Hepatocyte (in vitro differentiated cells): ENCODE measurements at regions not wholly inside any gene's neighbourhood (a gene's known extent, or its start where the extent isn't known, plus 50 kb on each side); places are given as distances from the start of the nearest gene placed in this dataset.

Source experiments
- DNase-seq: peaks from one replicate; pipeline ENCODE4 v3.0.0-alpha.2; 2016; ENCODE audit warnings: low spot score
- H2AFZ ChIP-seq: fragments of 200-600 bp; sonication (generic); 2 replicates; pipeline ENCODE4 v1.6.0; 2016; ENCODE audit warnings: antibody characterized with exemption, mild to moderate bottlenecking
- H3K27ac ChIP-seq: fragments of 200-600 bp; sonication (generic); 2 replicates; pipeline ENCODE4 v1.5.1; 2016; ENCODE audit warnings: mild to moderate bottlenecking
- H3K27me3 ChIP-seq: fragments of 200-600 bp; sonication (generic); 2 replicates; pipeline ENCODE4 v1.6.1; 2016
- H3K36me3 ChIP-seq: fragments of 200-600 bp; sonication (generic); replicated peaks from 2 replicates; pipeline ENCODE4 v1.5.1; 2016; ENCODE audit warnings: low read depth; ENCODE audit not compliant: insufficient read depth
- H3K4me1 ChIP-seq: fragments of 200-600 bp; sonication (generic); 2 replicates; pipeline ENCODE4 v1.5.1; 2016; ENCODE audit warnings: mild to moderate bottlenecking, moderate library complexity; ENCODE audit not compliant: insufficient read depth
- H3K4me2 ChIP-seq: fragments of 200-600 bp; sonication (generic); 2 replicates; pipeline ENCODE4 v1.6.0; 2016
- H3K4me3 ChIP-seq: fragments of 200-600 bp; sonication (generic); 2 replicates; pipeline ENCODE4 v1.5.1; 2016; ENCODE audit warnings: mild to moderate bottlenecking
- H3K79me2 ChIP-seq: fragments of 200-600 bp; sonication (generic); 2 replicates; pipeline ENCODE4 v1.6.0; 2017; ENCODE audit warnings: mild to moderate bottlenecking
- H3K9me2 ChIP-seq: fragments of 200-600 bp; sonication (generic); replicated peaks from 2 replicates; pipeline ENCODE4 v1.6.0; 2017; ENCODE audit warnings: mild to moderate bottlenecking; ENCODE audit not compliant: insufficient read depth
- H3K9me3 ChIP-seq: fragments of 200-600 bp; sonication (generic); 2 replicates; pipeline ENCODE4 v1.5.1; 2016; ENCODE audit warnings: low read depth, mild to moderate bottlenecking
- H4K20me1 ChIP-seq: fragments of 200-600 bp; sonication (generic); 2 replicates; pipeline ENCODE4 v1.6.0; 2016; ENCODE audit warnings: mild to moderate bottlenecking; ENCODE audit not compliant: insufficient read depth, poor library complexity, severe bottlenecking
- CTCF ChIP-seq: fragments of 200-600 bp; sonication (generic); IDR thresholded peaks from 2 replicates; pipeline ENCODE4 v1.5.1; 2016; ENCODE audit warnings: antibody characterized with exemption, mild to moderate bottlenecking; ENCODE audit not compliant: poor library complexity
- EZH2 ChIP-seq: fragments of 200-600 bp; sonication (generic); IDR thresholded peaks from 2 replicates; pipeline ENCODE4 v1.6.1; 2016; ENCODE audit warnings: antibody characterized with exemption, mild to moderate bottlenecking, borderline replicate concordance
- EZH2phosphoT487 ChIP-seq: fragments of 200-600 bp; sonication (generic); IDR thresholded peaks from one replicate; pipeline ENCODE4 v1.6.1; 2018; ENCODE audit warnings: antibody characterized with exemption, mild to moderate bottlenecking, low read depth, moderate library complexity; ENCODE audit not compliant: unreplicated experiment, severe bottlenecking
- WGBS: methylation state at CpG from one replicate; pipeline ENCODE4 v1.1.6; 2016; ENCODE audit warnings: low lambda C conversion rate; ENCODE audit errors: missing lambda C conversion rate; 5-methylcytosine and 5-hydroxymethylcytosine counted together

DNA sequence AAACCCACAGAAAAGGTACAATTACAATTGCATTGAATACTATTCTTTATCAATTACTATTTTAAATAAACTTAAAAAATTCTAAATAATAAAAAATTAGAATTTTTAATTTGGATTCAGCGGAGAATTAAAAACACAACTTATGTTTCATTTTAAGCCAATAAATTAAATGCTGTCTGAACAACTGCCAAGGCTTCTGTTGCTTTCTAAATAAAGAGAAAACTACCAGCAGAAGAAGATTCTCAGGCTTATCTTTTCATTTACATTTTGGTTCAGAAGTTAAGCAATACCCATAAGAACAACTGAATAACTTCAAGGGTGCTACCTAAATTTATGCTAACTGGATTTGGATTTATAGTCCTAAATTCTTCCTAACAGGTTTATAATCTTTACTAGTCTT lies 150.0 kb upstream of the FTMT start:
- H3K27me3 ChIP-seq, result no peaks in the 10 kb centered on the region
- no peak for DNase-seq
- H3K4me3 ChIP-seq, result no peak overlapping the region
- WGBS, result 97% methylated on average over 1 of the region's 1 CpG
- no peak overlapping the region for H3K27ac ChIP-seq
- H3K4me1 ChIP-seq, result no peaks in the 10 kb centered on the region
- H3K9me3 ChIP-seq, result no peaks in the 10 kb centered on the region
- H4K20me1 ChIP-seq, result no peaks in the 10 kb centered on the region
- TF ChIP-seq EZH2 (no peak), CTCF (no peak), EZH2phosphoT487 (no peak)
- H3K9me2 ChIP-seq, result no peaks in the 10 kb centered on the region
- no peak overlapping the region for H3K4me2 ChIP-seq
- no peaks in the 10 kb centered on the region for H3K79me2 ChIP-seq
- H3K36me3 ChIP-seq, result no peaks in the 10 kb centered on the region
- no peak overlapping the region for H2AFZ ChIP-seq

DNA sequence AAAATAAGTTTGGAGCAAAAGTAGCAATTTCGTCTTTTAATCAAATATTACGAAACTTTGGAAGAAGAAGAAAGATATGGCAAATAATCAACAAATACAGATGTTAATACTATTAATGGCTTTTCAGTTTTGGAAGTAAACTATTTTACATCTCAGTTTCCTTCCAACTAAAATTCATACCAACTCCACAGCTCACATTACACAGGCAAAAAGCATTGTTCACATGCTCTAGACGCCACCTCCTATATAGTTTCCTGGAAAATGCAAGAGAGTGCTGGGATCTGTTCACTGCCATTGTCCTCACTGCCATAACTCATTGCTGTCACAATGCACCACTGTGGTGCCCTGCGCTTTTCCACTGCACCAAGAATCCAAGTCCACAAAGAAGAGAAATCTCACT lies 149.0 kb upstream of the FTMT start:
- H3K27me3 ChIP-seq, result no peaks in the 10 kb centered on the region
- no peaks in the 10 kb centered on the region for H3K4me1 ChIP-seq
- no peaks in the 10 kb centered on the region for H3K36me3 ChIP-seq
- DNase-seq, result no peak
- H3K4me2 ChIP-seq, result no peak overlapping the region
- H2AFZ ChIP-seq, result no peak overlapping the region
- no peaks in the 10 kb centered on the region for H3K79me2 ChIP-seq
- H3K4me3 ChIP-seq, result no peak overlapping the region
- no peaks in the 10 kb centered on the region for H4K20me1 ChIP-seq
- H3K27ac ChIP-seq, result no peak overlapping the region
- no peaks in the 10 kb centered on the region for H3K9me2 ChIP-seq
- H3K9me3 ChIP-seq, result no peaks in the 10 kb centered on the region
- 89% methylated on average over 4 of the region's 4 CpGs for WGBS
- TF ChIP-seq CTCF, result no peak
- no peak for TF ChIP-seq EZH2
- TF ChIP-seq EZH2phosphoT487, result no peak

GRCh38 chr5:121704291-121704690 lies 147.4 kb upstream of the FTMT start:
- Histone ChIP-seq H2AFZ (no peak overlapping the region), H3K9me2 (no peaks in the 10 kb centered on the region), H3K4me3 (no peak overlapping the region), H3K27ac (no peak overlapping the region), H3K36me3 (no peaks in the 10 kb centered on the region), H3K4me2 (no peak overlapping the region), H3K79me2 (no peaks in the 10 kb centered on the region), H3K9me3 (no peaks in the 10 kb centered on the region), H3K4me1 (no peaks in the 10 kb centered on the region), H4K20me1 (no peaks in the 10 kb centered on the region), H3K27me3 (no peaks in the 10 kb centered on the region)
- TF ChIP-seq CTCF, result no peak
- no peak for TF ChIP-seq EZH2phosphoT487
- TF ChIP-seq EZH2, result no peak
- DNase-seq, result no peak

GRCh38 chr5:121706686-121707085 lies 145.0 kb upstream of the FTMT start:
- H3K9me3 ChIP-seq, result no peaks in the 10 kb centered on the region
- TF ChIP-seq EZH2, result no peak
- no peak for TF ChIP-seq CTCF
- no peak for TF ChIP-seq EZH2phosphoT487
- H4K20me1 ChIP-seq, result no peaks in the 10 kb centered on the region
- WGBS, result 74% methylated on average over 2 of the region's 2 CpGs
- no peaks in the 10 kb centered on the region for H3K36me3 ChIP-seq
- H3K27me3 ChIP-seq, result no peaks in the 10 kb centered on the region
- no peak overlapping the region for H2AFZ ChIP-seq
- H3K9me2 ChIP-seq, result no peaks in the 10 kb centered on the region
- no peak for DNase-seq
- no peaks in the 10 kb centered on the region for H3K79me2 ChIP-seq
- no peak overlapping the region for H3K4me2 ChIP-seq
- H3K4me3 ChIP-seq, result no peak overlapping the region
- no peaks in the 10 kb centered on the region for H3K4me1 ChIP-seq
- H3K27ac ChIP-seq, result no peak overlapping the region
